HG02943 (cell line): ENCODE measurements at regions not wholly inside any gene's neighbourhood (a gene's known extent, or its start where the extent isn't known, plus 50 kb on each side); places are given as distances from the start of the nearest gene placed in this dataset.

Experiments
- ATAC-seq: cut with Tn5 transposase; IDR thresholded peaks from one replicate; pipeline ENCODE4 v1.9.1; 2021; ENCODE audit warnings: mild to moderate bottlenecking, low read depth, moderate library complexity; ENCODE audit not compliant: unreplicated experiment

DNA sequence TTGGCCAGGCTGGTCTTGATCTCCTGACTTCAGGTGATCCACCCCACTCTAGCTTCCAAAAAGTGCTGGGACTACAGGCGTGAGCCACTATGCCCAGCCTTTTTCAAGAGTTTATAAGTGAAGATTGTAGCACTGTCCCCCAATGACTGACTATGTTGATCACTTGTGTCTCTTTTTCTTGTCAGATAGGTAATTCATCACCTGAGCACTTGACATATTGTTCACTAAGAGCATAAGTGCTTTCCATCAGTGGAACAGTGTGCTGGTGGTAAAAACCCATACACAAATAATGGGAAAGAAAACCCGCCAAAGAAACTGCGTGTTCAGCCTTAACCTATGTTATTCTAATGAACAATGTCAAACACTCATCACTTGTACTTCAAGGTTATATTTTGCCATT is 414.4 kb upstream of the CDH7 start:
- ATAC-seq = no peak

DNA sequence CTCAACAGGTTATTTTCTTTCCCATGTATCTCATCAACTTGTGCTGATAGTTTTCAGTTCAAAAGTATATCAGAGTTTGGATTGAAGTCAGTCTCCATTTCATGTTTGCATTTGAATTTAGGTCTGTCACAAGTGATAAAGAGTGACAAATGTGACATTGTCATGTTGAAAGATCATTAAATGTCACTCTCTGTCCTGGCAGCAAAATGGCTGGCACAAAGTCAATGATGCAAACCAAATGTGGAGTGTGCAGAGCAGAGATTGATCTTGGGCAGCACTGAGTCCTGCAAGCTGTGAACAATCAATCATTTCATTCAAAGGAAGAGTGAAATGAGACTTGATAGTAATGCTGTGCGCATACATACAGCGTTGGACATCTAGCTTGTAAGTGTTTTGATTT is 421.8 kb upstream of the CDH7 start:
- ATAC-seq = no peak

DNA sequence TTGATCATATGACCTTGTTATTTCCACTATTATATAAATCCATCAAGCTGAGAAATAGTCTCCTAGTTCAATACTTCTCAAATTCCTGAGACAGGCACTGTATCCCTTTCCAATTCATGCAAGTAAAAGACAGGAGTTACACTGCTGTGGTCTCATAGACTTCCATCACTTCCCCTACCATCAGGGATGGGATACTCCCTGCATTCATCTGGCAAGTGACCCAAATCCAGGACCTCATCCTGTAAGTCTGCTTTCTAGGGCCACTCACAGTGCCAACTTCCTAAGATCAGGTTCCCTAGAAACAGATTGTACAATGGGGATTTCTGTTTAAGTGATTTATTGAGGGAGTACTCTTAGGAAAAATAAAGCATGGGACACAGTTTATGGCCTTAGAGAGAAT is 424.0 kb upstream of the CDH7 start:
- ATAC-seq = no peak

DNA sequence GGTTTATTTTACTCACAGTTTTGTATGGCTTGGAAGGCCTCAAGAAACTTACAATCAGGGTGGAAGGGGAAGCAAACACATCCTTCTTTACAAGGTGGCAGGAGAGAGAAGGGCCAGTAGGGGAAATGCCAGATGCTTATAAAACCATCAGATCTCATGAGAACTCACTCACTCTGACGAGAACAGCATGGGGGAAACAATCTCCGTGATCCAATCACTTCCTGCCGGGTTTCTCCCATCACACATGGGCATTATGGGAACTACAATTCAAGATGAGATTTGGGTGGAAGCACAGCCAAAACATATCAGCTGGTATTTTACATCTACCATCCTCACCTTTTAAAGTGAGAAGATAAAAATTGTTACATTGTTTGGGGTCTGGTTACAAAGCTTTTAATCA is 427.9 kb upstream of the CDH7 start:
- no peak for ATAC-seq

DNA sequence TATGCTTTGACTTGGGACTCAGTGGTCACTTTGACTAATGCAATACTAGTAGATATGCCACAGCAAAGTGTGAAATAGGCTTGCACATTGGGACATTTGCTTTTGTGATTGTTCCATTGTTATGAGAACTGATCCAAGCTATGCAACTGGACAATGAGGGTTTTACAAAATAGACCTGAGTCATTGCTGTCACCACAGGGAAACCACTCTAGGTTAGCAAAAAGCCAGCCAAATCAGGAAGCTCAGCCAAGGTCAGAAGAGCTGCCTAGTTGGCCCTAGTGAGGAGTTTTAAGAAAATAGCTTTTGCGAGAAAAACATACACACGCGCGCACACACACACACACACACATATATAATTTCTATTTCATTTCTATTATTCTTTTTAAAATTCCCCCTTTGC is 452.4 kb upstream of the CDH7 start:
- no peak for ATAC-seq

DNA sequence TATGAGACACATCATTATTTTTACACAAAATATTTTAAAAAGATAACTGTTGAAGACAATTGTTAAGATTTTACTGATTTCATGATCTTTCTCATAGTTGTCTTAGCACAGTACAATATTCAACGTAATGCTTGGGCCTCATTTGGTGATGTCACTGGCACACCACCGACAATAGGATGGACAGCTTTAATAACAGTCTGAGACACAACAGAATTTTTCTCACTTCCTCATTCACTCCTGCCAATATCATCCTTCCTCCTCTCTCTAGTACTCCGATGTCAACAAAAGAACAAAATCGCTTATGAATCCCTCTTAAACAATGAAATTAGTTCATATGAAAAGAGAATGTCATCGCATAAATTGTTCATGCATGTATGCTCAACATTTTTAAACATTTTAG is 461.9 kb upstream of the CDH7 start:
- no peak for ATAC-seq

DNA sequence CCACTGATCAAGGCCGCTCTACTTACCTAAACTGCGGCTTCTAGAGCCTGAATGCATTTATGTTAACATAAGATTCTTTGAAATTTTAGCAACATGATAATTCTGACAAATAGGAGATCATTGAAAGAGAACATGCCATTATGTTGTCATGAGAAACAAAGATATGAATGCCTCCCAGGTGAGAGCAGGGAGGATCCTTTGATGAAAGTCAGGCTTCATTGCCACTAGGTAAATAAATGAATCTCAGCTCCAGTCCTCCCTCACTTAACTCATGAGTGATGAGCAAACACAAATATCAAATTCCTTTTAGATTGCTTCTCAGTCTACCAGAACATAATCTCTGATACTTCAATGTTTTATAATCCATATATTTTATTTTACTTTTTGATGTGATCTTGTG is 463.2 kb upstream of the CDH7 start:
- no peak for ATAC-seq

DNA sequence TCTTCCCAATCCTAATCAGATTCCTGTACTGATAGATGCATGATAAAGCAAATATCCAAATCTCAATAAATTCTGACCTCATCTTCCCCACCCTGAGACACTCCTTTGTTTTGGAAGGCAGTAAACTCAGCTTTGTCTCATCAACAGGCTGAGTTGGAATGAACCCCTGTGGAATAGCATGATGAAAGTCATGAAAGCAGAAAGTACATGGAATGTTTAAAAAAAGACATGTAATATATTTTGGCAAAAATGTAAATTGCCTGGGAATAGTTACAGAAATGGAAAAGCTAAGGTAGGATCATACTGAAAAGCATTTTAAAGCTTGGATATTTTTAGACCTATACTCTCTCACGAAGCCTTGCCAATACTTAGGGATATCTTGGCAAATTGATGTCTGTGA is 468.7 kb upstream of the CDH7 start:
- ATAC-seq = no peak

DNA sequence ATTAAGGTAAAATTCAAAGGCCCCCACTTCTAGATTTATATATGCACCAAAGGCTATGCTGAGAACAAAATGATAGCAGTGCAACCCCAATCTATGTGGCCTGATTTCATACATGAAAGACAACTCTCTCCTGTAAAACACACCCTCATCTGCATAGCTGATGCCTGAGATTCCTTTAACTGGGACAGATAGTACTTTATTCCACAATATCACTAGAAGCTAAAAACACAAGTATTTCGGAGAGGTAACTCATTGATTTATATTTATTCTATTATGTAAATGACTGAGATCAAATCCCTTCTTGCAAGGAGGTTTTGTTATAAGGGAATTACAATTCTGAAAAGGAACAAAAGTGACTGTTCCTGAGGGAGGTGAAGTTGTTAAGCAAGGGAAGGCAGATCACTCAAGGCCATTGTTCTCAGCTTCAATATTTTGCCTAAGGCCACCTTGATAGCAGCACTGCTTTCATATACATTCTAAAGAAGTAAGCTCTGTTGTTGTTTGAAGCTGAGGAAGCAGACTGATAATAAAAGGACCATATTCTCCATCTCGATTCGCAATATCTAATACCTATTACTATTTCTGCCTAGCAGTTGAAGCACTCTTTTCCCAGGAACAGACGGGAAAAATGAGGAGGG is 471.0 kb upstream of the CDH7 start:
- ATAC-seq = no peak

DNA sequence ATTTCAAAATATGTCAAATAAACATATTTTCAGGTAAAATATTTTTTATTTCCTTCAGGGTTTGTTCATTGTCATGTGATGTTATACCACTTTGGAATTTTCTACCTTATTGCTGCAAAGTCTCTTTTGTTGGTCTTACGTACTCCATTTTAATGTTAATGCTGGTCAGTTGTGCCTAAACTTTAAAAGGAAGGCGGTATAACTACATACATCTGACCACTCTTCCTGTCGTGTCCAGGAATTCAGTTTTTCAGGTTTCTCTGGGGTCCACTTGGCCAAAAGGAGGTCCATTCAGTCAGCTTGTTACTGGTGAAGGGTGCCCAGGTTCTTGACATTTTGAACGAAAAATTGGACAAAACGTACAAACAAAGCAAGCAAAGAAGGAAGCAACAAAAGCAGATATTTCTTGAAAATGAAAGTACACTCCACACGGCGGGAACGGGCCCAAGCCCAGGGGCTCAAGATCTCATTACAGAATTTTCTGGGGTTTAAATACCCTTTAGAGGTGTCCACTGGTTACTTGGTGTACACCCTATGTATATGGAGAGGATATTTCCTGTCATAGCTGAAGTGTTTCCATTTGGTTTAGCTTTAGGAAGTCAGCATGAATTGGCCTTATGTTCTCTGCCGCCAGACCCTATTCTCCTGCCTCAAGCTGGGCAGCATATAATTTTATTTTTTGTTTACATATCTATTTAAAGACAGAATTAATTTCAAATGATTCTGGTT is 471.7 kb upstream of the CDH7 start:
- ATAC-seq = no peak

DNA sequence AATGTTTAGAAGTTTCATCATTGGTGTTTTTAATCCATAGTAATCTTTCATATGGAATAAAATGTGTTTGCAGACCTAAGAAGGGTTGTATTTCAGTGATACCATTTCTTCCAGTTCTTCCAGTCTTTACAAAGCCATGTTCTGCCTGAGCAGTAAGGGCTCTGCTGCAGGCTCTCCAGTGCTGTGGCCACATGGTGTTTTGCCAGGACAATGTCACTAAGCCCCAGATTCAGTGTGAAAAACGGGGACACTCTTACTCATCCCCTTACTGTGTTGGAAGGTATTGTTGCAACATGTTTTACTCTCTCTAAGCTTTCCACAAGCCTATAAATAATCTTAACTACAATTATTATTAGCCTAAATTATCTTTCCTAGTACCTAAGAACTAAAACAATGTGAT is 481.4 kb upstream of the CDH7 start:
- ATAC-seq = no peak

DNA sequence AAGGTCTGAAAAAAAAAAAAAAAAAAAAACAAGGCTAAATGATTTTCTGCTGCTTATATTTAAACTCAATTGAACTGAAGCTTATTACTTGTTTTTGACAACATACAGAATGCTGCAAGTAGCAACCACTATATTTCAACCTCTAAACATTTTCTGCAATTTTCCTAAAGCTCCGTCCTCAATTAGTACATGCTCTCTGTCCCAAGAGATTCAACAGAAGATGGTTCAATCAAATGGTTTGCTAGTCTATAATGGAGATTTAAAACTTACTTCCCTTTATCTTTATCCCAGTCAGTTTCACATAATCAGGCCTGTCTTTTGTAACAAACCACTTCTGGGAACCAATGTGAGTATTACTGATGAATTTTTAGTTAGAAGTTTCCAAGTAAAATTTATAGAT is 485.1 kb upstream of the CDH7 start:
- ATAC-seq = no peak

DNA sequence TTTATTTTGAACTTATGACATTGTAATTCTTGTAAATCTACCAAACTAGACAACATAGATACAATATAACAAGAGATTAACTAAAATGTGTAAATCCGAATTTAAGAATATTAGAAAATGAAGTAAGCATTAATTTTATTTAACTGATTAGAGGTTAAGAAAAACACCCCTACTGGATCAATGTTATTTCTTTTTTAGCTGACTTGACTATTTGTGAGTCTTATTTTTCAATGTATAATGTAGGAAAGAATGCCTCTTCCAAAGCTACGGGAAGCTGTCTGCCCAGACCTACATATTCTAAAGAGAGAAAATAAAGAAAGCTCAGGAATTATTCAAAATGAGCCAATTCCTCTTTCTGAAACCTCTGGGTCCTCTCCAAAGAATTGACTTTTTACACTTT is 490.8 kb upstream of the CDH7 start:
- no peak for ATAC-seq

DNA sequence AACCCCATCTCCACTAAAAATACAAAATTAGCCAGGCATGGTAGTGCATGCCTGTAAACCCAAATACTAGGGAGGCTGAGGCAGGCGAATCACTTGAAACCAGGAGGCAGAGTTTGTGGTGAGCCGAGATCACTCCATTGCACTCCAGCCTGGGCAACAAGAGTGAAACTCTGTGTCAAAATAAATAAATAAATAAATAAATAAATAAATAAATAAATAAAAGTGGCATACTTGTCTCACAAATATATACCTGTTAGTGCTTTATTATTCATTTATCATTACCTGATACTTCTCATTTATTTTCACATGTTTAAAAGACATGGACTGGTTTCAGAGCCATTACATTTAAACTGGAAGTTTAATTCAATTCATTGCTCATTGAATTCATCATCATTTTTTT is 491.4 kb upstream of the CDH7 start:
- ATAC-seq = no peak

DNA sequence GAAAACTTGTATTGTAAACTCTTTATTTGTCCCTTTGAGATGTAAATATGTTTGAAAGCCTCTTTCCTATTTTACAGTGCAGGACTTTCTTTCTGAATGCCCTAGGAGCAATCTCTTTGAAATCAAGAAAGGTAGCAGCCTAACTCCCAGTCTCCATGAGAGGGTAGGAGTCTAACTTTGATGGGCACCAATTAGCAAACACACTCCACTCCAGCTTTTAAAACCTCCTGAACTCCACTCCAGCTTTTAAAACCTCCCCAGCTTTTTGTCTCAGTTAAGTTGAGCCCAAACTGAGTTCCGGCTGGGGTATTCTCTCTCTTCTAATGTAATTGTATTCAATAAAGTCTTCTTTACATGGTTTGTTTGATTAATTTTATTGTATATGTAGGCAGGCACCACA is 493.7 kb upstream of the CDH7 start:
- no peak for ATAC-seq

DNA sequence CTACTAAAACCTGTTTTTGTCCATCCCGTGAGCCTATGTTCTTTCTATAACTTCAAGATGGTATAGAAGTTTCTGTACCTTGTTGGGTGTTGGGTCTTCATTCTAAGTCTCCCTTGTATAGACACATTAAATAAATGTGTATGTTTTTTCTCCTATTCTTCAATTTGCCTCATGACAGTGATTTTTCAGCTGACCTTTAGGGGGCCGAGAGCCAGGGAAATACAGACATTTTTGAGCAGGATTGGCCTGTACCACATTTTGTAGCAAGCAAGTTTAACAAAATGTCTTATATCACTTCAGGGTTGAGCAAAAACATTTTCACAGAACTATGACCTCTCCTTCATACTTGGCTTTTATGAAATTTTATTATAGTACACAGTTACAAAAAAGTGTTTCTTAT is 495.4 kb upstream of the CDH7 start:
- no peak for ATAC-seq

DNA sequence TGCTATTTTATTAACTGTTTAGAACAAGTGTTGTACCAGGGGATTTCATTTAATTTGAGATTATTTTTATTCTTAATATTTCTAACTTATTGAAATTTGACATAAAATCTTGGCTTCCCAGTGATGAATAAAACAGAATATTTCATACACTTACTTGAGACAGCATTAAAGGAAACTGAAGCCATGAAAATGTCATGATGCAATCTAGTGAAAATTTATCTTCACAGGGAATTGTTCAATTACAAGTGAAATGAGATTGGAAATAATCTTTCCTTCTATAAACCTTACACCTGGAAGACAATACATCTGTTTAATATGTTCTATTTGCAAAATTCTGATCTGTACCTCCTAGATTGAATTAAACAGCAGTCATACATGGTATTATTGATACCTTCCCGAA is 511.0 kb upstream of the CDH7 start:
- no peak for ATAC-seq

DNA sequence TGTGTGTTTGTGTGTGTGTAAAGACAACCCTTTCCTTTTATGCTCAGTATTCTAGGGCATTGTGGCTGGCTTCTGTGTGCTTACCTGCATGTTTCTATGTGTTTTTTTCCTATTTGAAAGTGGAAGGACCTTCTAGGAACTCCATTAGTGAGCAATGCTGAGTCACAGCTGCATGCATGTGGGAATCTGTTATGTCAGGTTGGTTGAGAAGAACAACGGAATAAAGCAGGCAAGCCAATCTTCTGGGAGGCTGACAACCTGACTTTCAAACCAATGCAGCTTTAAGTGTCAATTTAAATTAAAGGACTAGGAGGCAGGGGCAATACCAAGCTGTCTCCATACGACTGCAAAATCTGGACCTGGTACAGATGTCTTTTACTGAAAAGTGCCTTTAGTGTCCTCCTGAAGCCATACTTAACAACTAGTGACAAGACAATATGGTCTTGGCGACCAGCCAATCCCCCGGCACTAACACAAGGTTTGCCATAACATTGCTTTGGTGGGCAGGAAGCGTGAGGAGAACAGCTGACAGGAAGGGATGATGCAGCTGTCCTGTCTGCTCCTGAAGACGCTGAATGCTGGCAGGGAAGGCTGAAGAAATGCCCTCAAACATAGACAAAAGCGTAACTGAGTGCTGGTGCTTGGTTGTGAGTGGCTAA is 514.7 kb upstream of the CDH7 start:
- ATAC-seq = no peak

DNA sequence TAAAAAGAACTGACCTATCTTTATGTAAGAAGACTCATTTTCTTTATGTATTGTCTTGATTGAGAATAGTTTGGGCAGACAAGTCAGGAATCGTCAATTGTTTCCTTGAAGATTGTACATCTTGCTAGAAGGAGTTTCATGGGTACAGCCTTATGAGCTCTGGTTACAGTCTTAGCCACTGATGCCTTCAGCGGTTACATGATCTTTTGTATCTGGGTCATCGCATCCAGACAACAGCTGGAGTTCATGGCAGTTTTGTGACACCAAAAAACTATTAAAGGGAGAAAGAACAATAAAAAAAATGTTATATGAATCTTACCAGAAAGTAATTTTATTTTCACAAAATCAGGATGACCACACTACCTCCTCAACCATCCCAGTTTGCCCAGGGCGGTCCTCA is 520.5 kb upstream of the CDH7 start:
- no peak for ATAC-seq

DNA sequence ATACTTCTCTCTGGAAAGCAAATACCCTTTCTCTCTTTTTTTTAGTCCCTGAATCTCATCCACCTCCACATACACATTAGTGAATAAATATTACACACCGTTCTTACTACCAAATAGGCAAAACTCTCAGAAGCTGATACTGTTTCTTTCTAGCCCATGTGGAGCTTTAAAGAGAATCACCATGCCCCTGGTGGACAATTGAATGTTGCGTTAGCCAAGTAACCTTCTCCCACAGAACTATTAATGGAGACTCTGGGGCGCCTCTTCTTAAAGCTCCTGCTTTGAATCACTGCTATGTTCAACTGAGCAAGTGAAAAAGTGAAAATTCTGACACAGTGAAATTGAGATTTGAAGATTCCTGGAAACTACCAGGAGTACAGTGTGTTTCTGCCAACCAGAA is 522.8 kb upstream of the CDH7 start:
- ATAC-seq = no peak

DNA sequence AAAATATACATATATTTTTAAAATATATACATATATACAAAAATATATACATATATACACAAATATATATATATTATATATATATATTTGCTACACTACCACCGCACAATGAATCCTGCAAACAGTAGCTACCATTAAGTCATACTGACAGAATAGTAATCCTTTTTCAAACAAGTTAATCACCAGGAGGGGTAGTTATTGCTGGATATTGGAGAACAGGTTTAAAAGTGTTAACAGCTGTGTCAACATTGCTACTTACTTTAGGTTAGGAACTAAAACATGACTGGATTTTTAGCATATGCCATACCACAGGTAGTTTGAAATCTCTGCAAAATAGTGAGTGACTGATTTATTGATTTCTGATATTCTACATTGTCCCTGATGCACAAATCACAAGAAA is 529.1 kb upstream of the CDH7 start:
- no peak for ATAC-seq

DNA sequence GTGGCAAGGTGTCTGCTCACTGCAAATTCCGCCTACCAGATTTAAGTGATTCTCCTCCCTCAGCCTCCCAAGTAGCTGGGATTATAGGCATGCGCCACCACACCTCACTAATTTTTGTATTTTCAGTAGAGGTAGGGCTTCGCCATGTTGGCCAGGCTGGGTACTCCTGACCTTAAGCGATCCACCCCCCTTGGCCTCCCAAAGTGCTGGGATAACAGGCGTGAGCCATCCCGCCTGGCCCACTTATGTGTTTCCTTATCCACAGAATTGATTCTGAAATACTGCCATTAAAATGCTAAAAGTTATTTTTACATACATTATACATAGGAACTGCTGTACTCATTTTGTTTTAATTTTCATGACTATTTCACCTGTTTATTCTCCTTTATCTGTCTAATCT is 529.7 kb upstream of the CDH7 start:
- no peak for ATAC-seq
